Esophagus squamous epithelium (tissue), 4 donors: ENCODE measurements at regions not wholly inside any gene's neighbourhood (a gene's known extent, or its start where the extent isn't known, plus 50 kb on each side); places are given as distances from the start of the nearest gene placed in this dataset.

Experiments used
- POLR2A ChIP-seq, 4 donors: fragments of 450-650 bp; IDR thresholded peaks; one replicate each; pipeline ENCODE4 v1.6.1; 2017; ENCODE audit warnings: antibody characterized with exemption in 4 of 4, mild to moderate bottlenecking in 4 of 4, moderate library complexity in 3 of 4
- TF ChIP-seq, protein P1 (sequence below), 6 experiments: fragments of 450-650 bp in 4 of 6; fragments of 200-600 bp in 2 of 6; sonication (generic) in 2 of 6; IDR thresholded peaks; one replicate each; pipeline ENCODE4 v1.5.1; 2016 to 2019; ENCODE audit warnings: antibody characterized with exemption in 6 of 6, mild to moderate bottlenecking in 4 of 6, moderate library complexity in 4 of 6

GRCh38 chr2:199197448-199197847 lies 260.3 kb downstream of the SATB2 start:
- TF ChIP-seq, protein P1, sequence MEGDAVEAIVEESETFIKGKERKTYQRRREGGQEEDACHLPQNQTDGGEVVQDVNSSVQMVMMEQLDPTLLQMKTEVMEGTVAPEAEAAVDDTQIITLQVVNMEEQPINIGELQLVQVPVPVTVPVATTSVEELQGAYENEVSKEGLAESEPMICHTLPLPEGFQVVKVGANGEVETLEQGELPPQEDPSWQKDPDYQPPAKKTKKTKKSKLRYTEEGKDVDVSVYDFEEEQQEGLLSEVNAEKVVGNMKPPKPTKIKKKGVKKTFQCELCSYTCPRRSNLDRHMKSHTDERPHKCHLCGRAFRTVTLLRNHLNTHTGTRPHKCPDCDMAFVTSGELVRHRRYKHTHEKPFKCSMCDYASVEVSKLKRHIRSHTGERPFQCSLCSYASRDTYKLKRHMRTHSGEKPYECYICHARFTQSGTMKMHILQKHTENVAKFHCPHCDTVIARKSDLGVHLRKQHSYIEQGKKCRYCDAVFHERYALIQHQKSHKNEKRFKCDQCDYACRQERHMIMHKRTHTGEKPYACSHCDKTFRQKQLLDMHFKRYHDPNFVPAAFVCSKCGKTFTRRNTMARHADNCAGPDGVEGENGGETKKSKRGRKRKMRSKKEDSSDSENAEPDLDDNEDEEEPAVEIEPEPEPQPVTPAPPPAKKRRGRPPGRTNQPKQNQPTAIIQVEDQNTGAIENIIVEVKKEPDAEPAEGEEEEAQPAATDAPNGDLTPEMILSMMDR (IDR thresholded peaks at IDR 0.05): no peak
- no peak for TF ChIP-seq POLR2A (IDR thresholded peaks at IDR 0.05)
